HEK293 (cell line): ENCODE measurements at regions not wholly inside any gene's neighbourhood (a gene's known extent, or its start where the extent isn't known, plus 50 kb on each side); places are given as distances from the start of the nearest gene placed in this dataset.

Experiments used
- CTCF ChIP-seq: fragments of 450-650 bp; formaldehyde crosslinking; IDR thresholded peaks from 2 replicates; pipeline ENCODE4 v1.5.1; 2016; ENCODE audit warnings: missing biosample characterization, missing genetic modification characterization
- GLIS2 ChIP-seq: fragments of 450-650 bp; formaldehyde crosslinking; IDR thresholded peaks from 2 replicates; pipeline ENCODE4 v1.5.1; 2016; ENCODE audit warnings: missing biosample characterization, missing genetic modification characterization
- KLF8 ChIP-seq: fragments of 450-650 bp; formaldehyde crosslinking; IDR thresholded peaks from 2 replicates; pipeline ENCODE4 v1.5.1; 2016; ENCODE audit warnings: missing biosample characterization, missing genetic modification characterization
- MYNN ChIP-seq: fragments of 450-650 bp; formaldehyde crosslinking; IDR thresholded peaks from 2 replicates; pipeline ENCODE4 v1.5.1; 2016; ENCODE audit warnings: missing biosample characterization, missing genetic modification characterization, borderline replicate concordance
- PRDM1 ChIP-seq: fragments of 450-650 bp; formaldehyde crosslinking; IDR thresholded peaks from 2 replicates; pipeline ENCODE4; 2016; ENCODE audit warnings: missing biosample characterization, missing genetic modification characterization
- PRDM2 ChIP-seq: fragments of 450-650 bp; formaldehyde crosslinking; IDR thresholded peaks from 2 replicates; pipeline ENCODE4 v1.5.1; 2016; ENCODE audit warnings: missing biosample characterization, missing genetic modification characterization, borderline replicate concordance
- RBAK ChIP-seq: fragments of 450-650 bp; formaldehyde crosslinking; IDR thresholded peaks from 2 replicates; pipeline ENCODE4 v1.5.1; 2016; ENCODE audit warnings: missing biosample characterization, missing genetic modification characterization
- TRIM28 ChIP-seq: IDR thresholded peaks from 2 replicates; pipeline ENCODE4 v1.6.1; 2011; ENCODE audit warnings: low read length, control low read depth, borderline replicate concordance
- ZBTB11 ChIP-seq: fragments of 450-650 bp; formaldehyde crosslinking; conservative IDR thresholded peaks from 2 replicates; pipeline ENCODE4 v1.5.1; 2016; ENCODE audit warnings: low read depth, missing biosample characterization, missing genetic modification characterization
- ZBTB17 ChIP-seq: fragments of 450-650 bp; formaldehyde crosslinking; IDR thresholded peaks from 2 replicates; pipeline ENCODE4 v1.5.1; 2016; ENCODE audit warnings: missing biosample characterization, missing genetic modification characterization
- ZBTB48 ChIP-seq: fragments of 450-650 bp; formaldehyde crosslinking; IDR thresholded peaks from 2 replicates; pipeline ENCODE4 v1.5.1; 2016; ENCODE audit warnings: missing biosample characterization, missing genetic modification characterization
- ZBTB6 ChIP-seq: fragments of 450-650 bp; formaldehyde crosslinking; IDR thresholded peaks from 2 replicates; pipeline ENCODE4 v1.5.1; 2017; ENCODE audit warnings: missing biosample characterization, missing genetic modification characterization
- ZFP69B ChIP-seq: fragments of 450-650 bp; formaldehyde crosslinking; IDR thresholded peaks from 2 replicates; pipeline ENCODE4 v1.5.1; 2016; ENCODE audit warnings: missing biosample characterization, missing genetic modification characterization
- ZNF16 ChIP-seq: fragments of 450-650 bp; formaldehyde crosslinking; IDR thresholded peaks from 2 replicates; pipeline ENCODE4 v1.5.1; 2016; ENCODE audit warnings: low read depth, missing biosample characterization, missing genetic modification characterization
- ZNF184 ChIP-seq: fragments of 450-650 bp; IDR thresholded peaks from 2 replicates; pipeline ENCODE4 v1.5.1; 2018; ENCODE audit warnings: missing biosample characterization, mild to moderate bottlenecking, missing genetic modification characterization
- ZNF211 ChIP-seq: fragments of 450-650 bp; formaldehyde crosslinking; IDR thresholded peaks from 2 replicates; pipeline ENCODE4 v1.5.1; 2016; ENCODE audit warnings: low read depth, missing biosample characterization, missing genetic modification characterization
- ZNF248 ChIP-seq: fragments of 450-650 bp; formaldehyde crosslinking; IDR thresholded peaks from 2 replicates; pipeline ENCODE4 v1.5.1; 2017; ENCODE audit warnings: missing biosample characterization, missing genetic modification characterization
- ZNF26 ChIP-seq: fragments of 450-650 bp; formaldehyde crosslinking; IDR thresholded peaks from 2 replicates; pipeline ENCODE4 v1.5.1; 2016; ENCODE audit warnings: missing biosample characterization, missing genetic modification characterization
- ZNF335 ChIP-seq: fragments of 450-650 bp; formaldehyde crosslinking; conservative IDR thresholded peaks from 2 replicates; pipeline ENCODE4 v1.5.1; 2016; ENCODE audit warnings: missing biosample characterization, missing genetic modification characterization
- ZNF426 ChIP-seq: fragments of 450-650 bp; formaldehyde crosslinking; IDR thresholded peaks from 2 replicates; pipeline ENCODE4 v1.5.1; 2017; ENCODE audit warnings: missing biosample characterization, missing genetic modification characterization, mild to moderate bottlenecking, inconsistent platforms, moderate library complexity
- ZNF549 ChIP-seq: fragments of 450-650 bp; IDR thresholded peaks from 2 replicates; pipeline ENCODE4 v1.5.1; 2018; ENCODE audit warnings: missing biosample characterization, missing genetic modification characterization, mild to moderate bottlenecking, inconsistent platforms, moderate library complexity
- ZNF571 ChIP-seq: fragments of 450-650 bp; formaldehyde crosslinking; IDR thresholded peaks from 2 replicates; pipeline ENCODE4 v1.5.0; 2017; ENCODE audit warnings: missing biosample characterization, missing genetic modification characterization
- ZNF600 ChIP-seq: fragments of 450-650 bp; formaldehyde crosslinking; IDR thresholded peaks from 2 replicates; pipeline ENCODE4 v1.5.1; 2016; ENCODE audit warnings: missing biosample characterization, missing genetic modification characterization
- ZNF610 ChIP-seq: fragments of 450-650 bp; formaldehyde crosslinking; IDR thresholded peaks from 2 replicates; pipeline ENCODE4 v1.5.1; 2016; ENCODE audit warnings: missing biosample characterization, missing genetic modification characterization, borderline replicate concordance
- ZNF621 ChIP-seq: fragments of 450-650 bp; formaldehyde crosslinking; IDR thresholded peaks from 2 replicates; pipeline ENCODE4 v1.5.1; 2017; ENCODE audit warnings: missing biosample characterization, missing genetic modification characterization
- ZNF645 ChIP-seq: fragments of 450-650 bp; formaldehyde crosslinking; IDR thresholded peaks from 2 replicates; pipeline ENCODE4; 2016; ENCODE audit warnings: missing biosample characterization, missing genetic modification characterization
- ZSCAN30 ChIP-seq: fragments of 450-650 bp; IDR thresholded peaks from 2 replicates; pipeline ENCODE4 v1.5.1; 2018; ENCODE audit warnings: missing biosample characterization, mild to moderate bottlenecking, missing genetic modification characterization, moderate library complexity

- TF ChIP-seq PRDM1 (tag by site-specific recombination) (no peak), ZBTB48 (tag by site-specific recombination) (no peak), ZNF335 (tag by site-specific recombination) (no peak), CTCF (tag by site-specific recombination) (no peak), GLIS2 (tag by site-specific recombination) (no peak), ZBTB17 (tag by site-specific recombination) (no peak), ZNF426 (tag by site-specific recombination) (peak; percentile 94), ZNF645 (tag by site-specific recombination) (no peak), ZNF26 (tag by site-specific recombination) (no peak), ZNF621 (tag by site-specific recombination) (no peak), ZNF16 (no peak), MYNN (tag by site-specific recombination) (0 out of 2 replicates have a peak, but pooled peaks have one; percentile 23), ZNF211 (tag by site-specific recombination) (no peak), RBAK (tag by site-specific recombination) (no peak), ZNF610 (no peak), ZBTB11 (tag by site-specific recombination) (peak; percentile 84), ZSCAN30 (no peak), ZNF184 (tag by site-specific recombination) (no peak), ZBTB6 (tag by site-specific recombination) (no peak), ZFP69B (tag by site-specific recombination) (no peak), PRDM2 (no peak), ZNF600 (no peak), ZNF571 (tag by site-specific recombination) (no peak), ZNF549 (tag by site-specific recombination) (no peak), ZNF248 (no peak), KLF8 (no peak), TRIM28 (no peak)
Observed at GRCh38 chr20:4613184-4613583, 73.1 kb upstream of the PRNP start (continued).
